Endodermal cell (in vitro differentiated cells): ENCODE measurements at regions not wholly inside any gene's neighbourhood (a gene's known extent, or its start where the extent isn't known, plus 50 kb on each side); places are given as distances from the start of the nearest gene placed in this dataset.
"Not testable (repeated sequence)": the region's sequence is repeated elsewhere in the genome, so short reads cannot be mapped to it uniquely, and the experiment has no call there.

ENCODE experiments used
- DNase-seq: peaks from one replicate; pipeline ENCODE4 v3.0.0-alpha.2; 2017
- H3K27ac ChIP-seq: 2 replicates; pipeline ENCODE4 v1.5.1; 2013; ENCODE audit warnings: mild to moderate bottlenecking, low read depth, low read length, moderate library complexity
- H3K27me3 ChIP-seq: 2 replicates; pipeline ENCODE4 v1.6.1; 2013; ENCODE audit warnings: mild to moderate bottlenecking, low read length, moderate library complexity; ENCODE audit not compliant: insufficient read depth, control insufficient read depth, poor library complexity, severe bottlenecking
- H3K36me3 ChIP-seq: 2 replicates; pipeline ENCODE4 v1.7.0; 2013; ENCODE audit warnings: mild to moderate bottlenecking, low read length, moderate library complexity; ENCODE audit not compliant: control insufficient read depth, insufficient read depth
- H3K4me1 ChIP-seq: one replicate; pipeline ENCODE4 v1.7.0; 2013; ENCODE audit warnings: low read length; ENCODE audit not compliant: control insufficient read depth, insufficient read depth
- H3K4me3 ChIP-seq: 2 replicates; pipeline ENCODE4 v1.5.1; 2013; ENCODE audit warnings: mild to moderate bottlenecking, low read length, moderate library complexity
- H3K9ac ChIP-seq: 2 replicates; pipeline ENCODE4 v1.6.1; 2013; ENCODE audit warnings: mild to moderate bottlenecking, low read length, moderate library complexity; ENCODE audit not compliant: poor library complexity, severe bottlenecking; ENCODE audit errors: extremely low read depth
- H3K9me3 ChIP-seq: 2 replicates; pipeline ENCODE4 v1.6.1; 2013; ENCODE audit warnings: mild to moderate bottlenecking, low read length, moderate library complexity; ENCODE audit not compliant: control insufficient read depth
- H3K27ac Mint-ChIP-seq: 2 replicates; pipeline ENCODE4 v1.8.0; 2020; ENCODE audit warnings: mixed read lengths
- H3K27me3 Mint-ChIP-seq: 2 replicates; pipeline ENCODE4 v1.8.0; 2021; ENCODE audit warnings: mild to moderate bottlenecking, mixed read lengths; ENCODE audit not compliant: insufficient read depth
- H3K36me3 Mint-ChIP-seq: 2 replicates; pipeline ENCODE4 v1.8.0; 2020; ENCODE audit warnings: low read depth, mixed read lengths
- H3K4me1 Mint-ChIP-seq: 2 replicates; pipeline ENCODE4 v1.8.0; 2020; ENCODE audit warnings: mixed read lengths
- H3K4me3 Mint-ChIP-seq: 2 replicates; pipeline ENCODE4 v1.8.0; 2020; ENCODE audit warnings: mild to moderate bottlenecking, moderate library complexity, mixed read lengths
- H3K9me3 Mint-ChIP-seq: 2 replicates; pipeline ENCODE4 v1.8.0; 2020; ENCODE audit warnings: mild to moderate bottlenecking, mixed read lengths
- WGBS, 2 experiments: methylation state at CpG; one replicate each; pipeline versions ENCODE4 v1.1.5 to v1.1.7; 2013; ENCODE audit warnings: missing lambda C conversion rate in 2 of 2, mixed read lengths in 1 of 2; ENCODE audit not compliant: insufficient coverage in 1 of 2, insufficient read length in 1 of 2; 5-methylcytosine and 5-hydroxymethylcytosine counted together
- TF ChIP-seq, protein P1 (sequence below): fragments of 200-600 bp; sonication (generic); conservative IDR thresholded peaks from 2 replicates; pipeline ENCODE4 v1.5.0; 2021; ENCODE audit warnings: antibody characterized with exemption, mild to moderate bottlenecking

- Histone ChIP-seq H3K9me3 (peaks cover 7% of the 10 kb centered on the region), H3K27me3 (no peaks in the 10 kb centered on the region), H3K27ac (no peak overlapping the region), H3K9ac (no peak overlapping the region), H3K4me1 (no peaks in the 10 kb centered on the region), H3K36me3 (no peaks in the 10 kb centered on the region), H3K4me3 (no peak overlapping the region)
- H3K36me3 Mint-ChIP-seq: peaks cover 8% of the 10 kb centered on the region
- H3K9me3 Mint-ChIP-seq: peaks cover 13% of the 10 kb centered on the region
- DNase-seq: no peak
- peaks cover 2% of the 10 kb centered on the region for H3K4me1 Mint-ChIP-seq
- TF ChIP-seq, protein P1, sequence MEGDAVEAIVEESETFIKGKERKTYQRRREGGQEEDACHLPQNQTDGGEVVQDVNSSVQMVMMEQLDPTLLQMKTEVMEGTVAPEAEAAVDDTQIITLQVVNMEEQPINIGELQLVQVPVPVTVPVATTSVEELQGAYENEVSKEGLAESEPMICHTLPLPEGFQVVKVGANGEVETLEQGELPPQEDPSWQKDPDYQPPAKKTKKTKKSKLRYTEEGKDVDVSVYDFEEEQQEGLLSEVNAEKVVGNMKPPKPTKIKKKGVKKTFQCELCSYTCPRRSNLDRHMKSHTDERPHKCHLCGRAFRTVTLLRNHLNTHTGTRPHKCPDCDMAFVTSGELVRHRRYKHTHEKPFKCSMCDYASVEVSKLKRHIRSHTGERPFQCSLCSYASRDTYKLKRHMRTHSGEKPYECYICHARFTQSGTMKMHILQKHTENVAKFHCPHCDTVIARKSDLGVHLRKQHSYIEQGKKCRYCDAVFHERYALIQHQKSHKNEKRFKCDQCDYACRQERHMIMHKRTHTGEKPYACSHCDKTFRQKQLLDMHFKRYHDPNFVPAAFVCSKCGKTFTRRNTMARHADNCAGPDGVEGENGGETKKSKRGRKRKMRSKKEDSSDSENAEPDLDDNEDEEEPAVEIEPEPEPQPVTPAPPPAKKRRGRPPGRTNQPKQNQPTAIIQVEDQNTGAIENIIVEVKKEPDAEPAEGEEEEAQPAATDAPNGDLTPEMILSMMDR: no peak
- H3K4me3 Mint-ChIP-seq: no peak overlapping the region
- 95% methylated on average over 2 of the region's 2 CpGs for WGBS, 2 experiments
- no peaks in the 10 kb centered on the region for H3K27me3 Mint-ChIP-seq
- H3K27ac Mint-ChIP-seq: no peak overlapping the region
These were observed 261.7 kb downstream of the ETV1 start for GRCh38 chr7:13727751-13728150.

- H3K36me3 Mint-ChIP-seq, H3K4me1 Mint-ChIP-seq, H3K4me1 ChIP-seq, H3K36me3 ChIP-seq, H3K9ac ChIP-seq, H3K9me3 ChIP-seq, H3K27ac ChIP-seq, H3K27me3 Mint-ChIP-seq, H3K9me3 Mint-ChIP-seq, H3K4me3 Mint-ChIP-seq, H3K4me3 ChIP-seq, H3K27me3 ChIP-seq, H3K27ac Mint-ChIP-seq, DNase-seq: not testable (repeated sequence)
- WGBS, 2 experiments: 97% methylated on average over 4 of the region's 4 CpGs; no CpG with 5 or more reads in 1 of the 2 experiments
These were observed 261.0 kb downstream of the ETV1 start for GRCh38 chr7:13728430-13728829.

- DNase-seq: no peak
- Histone ChIP-seq H3K36me3 (no peaks in the 10 kb centered on the region), H3K4me1 (no peaks in the 10 kb centered on the region), H3K4me3 (no peak overlapping the region), H3K9me3 (peaks cover 7% of the 10 kb centered on the region), H3K27ac (no peak overlapping the region), H3K27me3 (no peaks in the 10 kb centered on the region), H3K9ac (no peak overlapping the region)
- H3K4me1 Mint-ChIP-seq: no peaks in the 10 kb centered on the region
- TF ChIP-seq, protein P1: no peak
- H3K27ac Mint-ChIP-seq: no peak overlapping the region
- H3K9me3 Mint-ChIP-seq: peaks cover 8% of the 10 kb centered on the region
- no peaks in the 10 kb centered on the region for H3K27me3 Mint-ChIP-seq
- H3K4me3 Mint-ChIP-seq: no peak overlapping the region
- H3K36me3 Mint-ChIP-seq: peaks cover 8% of the 10 kb centered on the region
These were observed 257.8 kb downstream of the ETV1 start for GRCh38 chr7:13731643-13732042.

DNA sequence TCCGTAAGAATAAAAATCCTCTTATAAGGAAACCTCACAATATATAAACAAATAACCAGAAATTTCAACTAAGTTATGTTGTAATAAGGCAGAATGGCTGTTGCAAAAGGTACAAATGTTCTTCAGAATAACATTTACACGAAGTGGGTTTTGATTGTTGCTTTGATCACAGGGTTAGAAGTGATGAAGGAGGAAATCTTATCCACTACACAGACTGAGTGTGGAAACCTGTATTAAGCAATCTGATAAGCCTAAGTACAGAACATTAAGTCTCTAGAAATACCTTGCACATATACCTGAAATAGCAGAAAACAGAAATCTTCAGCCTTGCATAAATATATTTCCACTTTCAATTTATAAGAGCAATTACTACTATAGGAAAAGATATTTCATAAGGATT, 251.9 kb downstream of the ETV1 start:
- Histone ChIP-seq H3K4me1 (no peaks in the 10 kb centered on the region), H3K27ac (no peak overlapping the region), H3K36me3 (no peaks in the 10 kb centered on the region), H3K9ac (no peak overlapping the region), H3K9me3 (no peaks in the 10 kb centered on the region), H3K4me3 (no peak overlapping the region), H3K27me3 (no peaks in the 10 kb centered on the region)
- 96% methylated on average over 2 of the region's 2 CpGs; no CpG with 5 or more reads in 1 of the 2 experiments for WGBS, 2 experiments
- Mint-ChIP-seq H3K9me3 (no peaks in the 10 kb centered on the region), H3K36me3 (no peaks in the 10 kb centered on the region), H3K4me3 (no peak overlapping the region), H3K27ac (no peak overlapping the region), H3K4me1 (peaks cover 3% of the 10 kb centered on the region), H3K27me3 (no peaks in the 10 kb centered on the region)
- no peak for DNase-seq
- TF ChIP-seq, protein P1: no peak
